AG10803 (cell line): ENCODE measurements at regions not wholly inside any gene's neighbourhood (a gene's known extent, or its start where the extent isn't known, plus 50 kb on each side); places are given as distances from the start of the nearest gene placed in this dataset.

ENCODE experiments used
- DNase-seq: peaks from one replicate; pipeline ENCODE4 v3.0.0; 2010; ENCODE audit warnings: low read depth
- H3K4me3 ChIP-seq: 2 replicates; pipeline ENCODE4 v1.5.1; 2011; ENCODE audit warnings: mild to moderate bottlenecking, low read length, control low read depth
- CTCF ChIP-seq: conservative IDR thresholded peaks from 2 replicates; pipeline ENCODE4 v1.5.1; 2011; ENCODE audit warnings: mild to moderate bottlenecking, low read length, control low read depth, inconsistent platforms

GRCh38 chr5:51902512-51902911 lies 519.3 kb downstream of the ISL1 start:
- no peak for DNase-seq
- no peak overlapping the region for H3K4me3 ChIP-seq
- no peak for TF ChIP-seq CTCF

- no peak overlapping the region for H3K4me3 ChIP-seq
- DNase-seq: no peak
- TF ChIP-seq CTCF: no peak
Observed at GRCh38 chr5:51908215-51908614, 525.0 kb downstream of the ISL1 start.

- DNase-seq: no peak
- H3K4me3 ChIP-seq: no peak overlapping the region
Observed at GRCh38 chr5:51944500-51945125, 561.4 kb downstream of the ISL1 start.

GRCh38 chr5:51958473-51958872 lies 575.2 kb downstream of the ISL1 start:
- no peak for TF ChIP-seq CTCF

More at GRCh38 chr5:51944500-51945125, 561.4 kb downstream of the ISL1 start:
- TF ChIP-seq CTCF: no peak

GRCh38 chr5:51960617-51961121 lies 577.4 kb downstream of the ISL1 start:
- DNase-seq: no peak
- TF ChIP-seq CTCF: 0 out of 2 replicates have a peak, but pooled peaks have one; percentile 8
- H3K4me3 ChIP-seq: no peak overlapping the region

More at GRCh38 chr5:51958473-51958872, 575.2 kb downstream of the ISL1 start:
- no peak overlapping the region for H3K4me3 ChIP-seq
- DNase-seq: no peak

GRCh38 chr5:51961154-51961562 lies 577.9 kb downstream of the ISL1 start:
- TF ChIP-seq CTCF: no peak
- DNase-seq: no peak
- no peak overlapping the region for H3K4me3 ChIP-seq

- no peak for DNase-seq
- TF ChIP-seq CTCF: no peak
- no peak overlapping the region for H3K4me3 ChIP-seq
Observed at GRCh38 chr5:51968756-51969155, 585.5 kb downstream of the ISL1 start.
